ENCODE measurements at regions not wholly inside any gene's neighbourhood (a gene's known extent, or its start where the extent isn't known, plus 50 kb on each side); places are given as distances from the start of the nearest gene placed in this dataset.

- H3K9ac ChIP-seq (ENCODE audit: low read depth, low read length) = no peak overlapping the region
- H3K27me3 ChIP-seq (ENCODE audit: control insufficient read depth, insufficient read depth, low read length) = no peaks in the 10 kb centered on the region
- no peak overlapping the region for H2BK15ac ChIP-seq (ENCODE audit: low read depth, low read length)
- H3K18ac ChIP-seq (ENCODE audit: low read depth, low read length) = no peak overlapping the region
- H3K14ac ChIP-seq (replicated peaks; ENCODE audit: low read depth, low read length) = no peak overlapping the region; the same call in 1 of the 2 replicates
- DNase-seq (peak; percentile 88), ATAC-seq (ENCODE audit: low read depth) (peak; percentile 93)
- no peak overlapping the region for H4K5ac ChIP-seq (ENCODE audit: low read depth, low read length)
- ChIA-PET POLR2A (ENCODE audit: unreplicated experiment) (no interaction called here), CTCF (no interaction called here)
- peak overlapping the region; percentile 35 for H2AFZ ChIP-seq (replicated peaks; ENCODE audit: low read length, poor library complexity)
- H3K9me1 ChIP-seq (ENCODE audit: insufficient read depth, low read length) = peaks cover 6% of the 10 kb centered on the region
- no peak overlapping the region for H2BK5ac ChIP-seq (ENCODE audit: low read depth, low read length, poor library complexity, severe bottlenecking)
- no peak overlapping the region for H4K91ac ChIP-seq (ENCODE audit: insufficient read depth, low read depth, low read length)
- WGBS, 2 experiments (ENCODE audit: extremely low coverage in 2 of 2, insufficient read length in 1 of 2) = no CpG with 5 or more reads among the region's 3 CpGs
- no peak overlapping the region for H3K23ac ChIP-seq (ENCODE audit: low read depth, low read length)
- TF ChIP-seq MAFK (IDR thresholded peaks at IDR 0.05; ENCODE audit: low read depth, low read length) (0 out of 2 replicates have a peak, but pooled peaks have one; percentile 2), RFX5 (IDR thresholded peaks at IDR 0.05; ENCODE audit: low read depth, low read length) (no peak)
- H4K8ac ChIP-seq (ENCODE audit: low read depth in 2 of 2, low read length in 2 of 2) = no peak overlapping the region
- H4K20me1 ChIP-seq (ENCODE audit: insufficient read depth, low read length) = no peaks in the 10 kb centered on the region
- H3K79me1 ChIP-seq (ENCODE audit: low read depth in 1 of 2, low read length in 2 of 2) = no peaks in the 10 kb centered on the region
- intact Hi-C loops (cut with micrococcal nuclease) = no loop called here
- no peak overlapping the region for H3K4me3 ChIP-seq (ENCODE audit: insufficient read depth, low read depth, low read length)
- H3K56ac ChIP-seq (ENCODE audit: extremely low read depth, insufficient read depth, low read length) = no peak overlapping the region
- dilution Hi-C loops (cut with HindIII; ENCODE audit: low sequenced_read_pairs, unreplicated experiment) = no loop called here
- H2AK9ac ChIP-seq (replicated peaks; ENCODE audit: low read depth, low read length, poor library complexity) = no peak overlapping the region
- H3K4me1 ChIP-seq (ENCODE audit: control insufficient read depth, insufficient read depth, low read length) = peaks cover 2% of the 10 kb centered on the region; the same call in 1 of the 2 replicates
- peak overlapping the region; percentile 16; the same call in 1 of the 2 replicates for H3K4me2 ChIP-seq (ENCODE audit: low read depth, low read length)
- no TSS peak for BruUV-seq (replicated peaks)
- in situ Hi-C loops (cut with MboI; ENCODE audit: low sequenced_read_pairs) = no loop called here
- H3K27ac ChIP-seq (ENCODE audit: insufficient read depth, low read length) = no peak overlapping the region
- no peaks in the 10 kb centered on the region for H3K36me3 ChIP-seq (ENCODE audit: control insufficient read depth, insufficient read depth, low read length)
- no peak overlapping the region for H2AK5ac ChIP-seq (ENCODE audit: low read depth, low read length)
- H3K9me3 ChIP-seq (ENCODE audit: control insufficient read depth, insufficient read depth, low read length) = no peaks in the 10 kb centered on the region
- 0 out of 2 replicates have a peak overlapping the region, but pooled peaks have one; percentile 30 for H2BK120ac ChIP-seq (ENCODE audit: low read depth, low read length)
- peak overlapping the region; percentile 62; the same call in 1 of the 2 replicates for H2BK20ac ChIP-seq (ENCODE audit: low read depth, low read length)
- no peak overlapping the region for H3K4ac ChIP-seq (ENCODE audit: low read depth, low read length)
Observed at GRCh38 chr3:31004025-31004678, 109.7 kb upstream of the GADL1 start.

Data from IMR-90 (cell line).